ENCODE measurements at regions not wholly inside any gene's neighbourhood (a gene's known extent, or its start where the extent isn't known, plus 50 kb on each side); places are given as distances from the start of the nearest gene placed in this dataset.

DNA sequence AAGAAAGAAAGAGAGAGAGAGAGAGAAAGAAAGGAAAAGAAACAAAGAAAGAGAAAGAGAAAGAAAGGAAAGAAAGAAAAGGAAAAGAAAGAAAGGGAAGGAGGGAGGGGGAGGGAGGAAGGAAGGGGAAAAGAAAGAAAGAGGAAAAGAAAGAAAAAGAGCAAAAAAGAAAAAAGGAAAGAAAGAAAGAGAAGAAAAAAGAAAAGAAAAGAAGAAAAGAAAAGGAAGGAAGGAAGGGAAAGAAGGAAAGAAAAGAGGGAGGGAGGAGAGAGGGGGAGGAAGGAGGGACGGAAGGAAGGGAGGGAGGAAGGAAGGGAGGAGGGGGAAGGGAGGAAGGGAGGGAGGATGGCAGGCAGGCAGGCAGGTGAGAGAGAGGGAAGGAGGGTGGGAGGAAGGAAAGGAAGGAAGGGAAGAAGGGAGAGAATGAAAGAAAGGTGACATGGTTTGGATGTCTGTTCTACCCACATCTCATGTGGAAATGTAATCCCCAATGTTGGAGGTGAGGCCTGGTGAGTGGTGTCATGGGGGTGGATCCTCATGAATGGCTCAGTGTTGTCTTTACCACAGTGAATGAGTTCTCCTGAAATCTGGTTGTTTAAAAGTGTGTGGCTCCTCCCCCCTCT lies 83.0 kb upstream of the DCLK2 start:
- Mint-ChIP-seq H3K36me3 (no peaks in the 10 kb centered on the region), H3K27ac (no peak overlapping the region), H3K4me3 (no peak overlapping the region), H3K27me3 (ENCODE audit: low read depth in 3 of 3) (peaks cover 0 to 1% (median 0%) of the 10 kb centered on the region in 3 donors), H3K9me3 (no peaks in the 10 kb centered on the region), H3K4me1 (no peaks in the 10 kb centered on the region)
- no peak overlapping the region for H3K4me2 ChIP-seq (replicated peaks; ENCODE audit: extremely low read depth, low read length, poor library complexity, severe bottlenecking)
- H3K36me3 ChIP-seq (replicated peaks in 1 of 2; ENCODE audit: control insufficient read depth in 1 of 2, insufficient read depth in 2 of 2, low read length in 2 of 2), result no peaks in the 10 kb centered on the region
- no peaks in the 10 kb centered on the region for H3K9me3 ChIP-seq (replicated peaks in 1 of 2; ENCODE audit: control insufficient read depth in 1 of 2, insufficient read depth in 1 of 2, low read length in 2 of 2)
- no peak overlapping the region for H3K9ac ChIP-seq (ENCODE audit: insufficient read depth, low read length, poor library complexity, severe bottlenecking)
- intact Hi-C loops (cut with micrococcal nuclease), result loop anchor here in 1 of 2 donors (10.0 kb wide), 1 partner anchor 870 kb away; no protein-coding TSS in a partner anchor
- no peaks in the 10 kb centered on the region for H3K4me1 ChIP-seq (ENCODE audit: control insufficient read depth in 1 of 2, insufficient read depth in 2 of 2, low read length in 2 of 2)
- H2AFZ ChIP-seq (ENCODE audit: insufficient read depth, low read depth, low read length, poor library complexity, severe bottlenecking), result no peak overlapping the region
- no peak for DNase-seq
- no peak overlapping the region for H3K27ac ChIP-seq (ENCODE audit: low read depth in 1 of 2, low read length in 2 of 2)
- H3K4me3 ChIP-seq (replicated peaks in 1 of 3; ENCODE audit: low read depth in 2 of 3, low read length in 3 of 3), result no peak overlapping the region
- no peaks in the 10 kb centered on the region for H3K27me3 ChIP-seq (ENCODE audit: control insufficient read depth in 2 of 2, insufficient read depth in 2 of 2, low read length in 2 of 2)
- H4K20me1 ChIP-seq (ENCODE audit: insufficient read depth, low read length), result no peaks in the 10 kb centered on the region
- TF ChIP-seq, protein P1, sequence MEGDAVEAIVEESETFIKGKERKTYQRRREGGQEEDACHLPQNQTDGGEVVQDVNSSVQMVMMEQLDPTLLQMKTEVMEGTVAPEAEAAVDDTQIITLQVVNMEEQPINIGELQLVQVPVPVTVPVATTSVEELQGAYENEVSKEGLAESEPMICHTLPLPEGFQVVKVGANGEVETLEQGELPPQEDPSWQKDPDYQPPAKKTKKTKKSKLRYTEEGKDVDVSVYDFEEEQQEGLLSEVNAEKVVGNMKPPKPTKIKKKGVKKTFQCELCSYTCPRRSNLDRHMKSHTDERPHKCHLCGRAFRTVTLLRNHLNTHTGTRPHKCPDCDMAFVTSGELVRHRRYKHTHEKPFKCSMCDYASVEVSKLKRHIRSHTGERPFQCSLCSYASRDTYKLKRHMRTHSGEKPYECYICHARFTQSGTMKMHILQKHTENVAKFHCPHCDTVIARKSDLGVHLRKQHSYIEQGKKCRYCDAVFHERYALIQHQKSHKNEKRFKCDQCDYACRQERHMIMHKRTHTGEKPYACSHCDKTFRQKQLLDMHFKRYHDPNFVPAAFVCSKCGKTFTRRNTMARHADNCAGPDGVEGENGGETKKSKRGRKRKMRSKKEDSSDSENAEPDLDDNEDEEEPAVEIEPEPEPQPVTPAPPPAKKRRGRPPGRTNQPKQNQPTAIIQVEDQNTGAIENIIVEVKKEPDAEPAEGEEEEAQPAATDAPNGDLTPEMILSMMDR (IDR thresholded peaks at IDR 0.05), result no peak
- H3K79me2 ChIP-seq (ENCODE audit: insufficient read depth, low read length), result no peaks in the 10 kb centered on the region
- 67% methylated on average over 1 of the region's 1 CpG for WGBS (ENCODE audit: insufficient coverage)

DNA sequence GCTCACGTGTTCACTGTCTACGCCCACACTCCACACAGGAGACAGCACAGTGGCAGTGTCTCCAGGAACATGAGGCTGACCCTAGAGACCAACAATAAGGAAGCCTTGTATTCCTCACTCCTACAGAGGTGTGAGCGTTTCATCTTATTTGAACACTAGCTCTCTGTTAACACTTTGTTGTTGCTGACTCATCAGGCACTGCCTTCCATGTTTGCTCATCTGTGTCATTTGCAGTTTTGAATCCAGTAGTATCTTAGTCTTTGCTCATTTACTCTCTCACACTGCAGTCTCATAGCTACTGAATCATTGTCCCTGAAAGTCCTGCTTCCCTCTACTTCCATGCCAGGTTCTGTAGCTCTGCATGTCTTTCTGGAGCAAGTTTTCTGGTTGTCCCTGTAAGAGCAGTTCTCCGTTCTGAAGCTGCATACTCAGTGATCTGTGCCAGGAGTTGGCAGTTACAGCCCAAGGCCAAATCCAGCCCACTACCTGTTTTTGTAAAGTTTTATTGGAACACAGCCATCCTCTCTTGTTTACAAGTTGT lies 80.3 kb upstream of the DCLK2 start:
- WGBS (ENCODE audit: insufficient coverage), result 73% methylated on average over 2 of the region's 4 CpGs
- Histone ChIP-seq H3K4me1 (ENCODE audit: control insufficient read depth in 1 of 2, insufficient read depth in 2 of 2, low read length in 2 of 2) (no peaks in the 10 kb centered on the region), H3K36me3 (replicated peaks in 1 of 2; ENCODE audit: control insufficient read depth in 1 of 2, insufficient read depth in 2 of 2, low read length in 2 of 2) (no peaks in the 10 kb centered on the region), H4K20me1 (ENCODE audit: insufficient read depth, low read length) (no peaks in the 10 kb centered on the region), H3K9ac (ENCODE audit: insufficient read depth, low read length, poor library complexity, severe bottlenecking) (no peak overlapping the region), H2AFZ (ENCODE audit: insufficient read depth, low read depth, low read length, poor library complexity, severe bottlenecking) (peak overlapping the region; percentile 46), H3K27ac (ENCODE audit: low read depth in 1 of 2, low read length in 2 of 2) (no peak overlapping the region), H3K4me3 (replicated peaks in 1 of 3; ENCODE audit: low read depth in 2 of 3, low read length in 3 of 3) (no peak overlapping the region), H3K27me3 (ENCODE audit: control insufficient read depth in 2 of 2, insufficient read depth in 2 of 2, low read length in 2 of 2) (no peaks in the 10 kb centered on the region), H3K79me2 (ENCODE audit: insufficient read depth, low read length) (no peaks in the 10 kb centered on the region), H3K4me2 (replicated peaks; ENCODE audit: extremely low read depth, low read length, poor library complexity, severe bottlenecking) (no peak overlapping the region), H3K9me3 (replicated peaks in 1 of 2; ENCODE audit: control insufficient read depth in 1 of 2, insufficient read depth in 1 of 2, low read length in 2 of 2) (no peaks in the 10 kb centered on the region)
- intact Hi-C loops (cut with micrococcal nuclease), result loop anchor here in 1 of 2 donors (10.0 kb wide), 1 partner anchor 867 kb away; no protein-coding TSS in a partner anchor
- H3K4me3 Mint-ChIP-seq, result no peak overlapping the region
- DNase-seq, result no peak
- no peaks in the 10 kb centered on the region for H3K36me3 Mint-ChIP-seq
- no peaks in the 10 kb centered on the region for H3K4me1 Mint-ChIP-seq
- peaks cover 0 to 1% (median 1%) of the 10 kb centered on the region in 3 donors for H3K27me3 Mint-ChIP-seq (ENCODE audit: low read depth in 3 of 3)
- TF ChIP-seq, protein P1 (IDR thresholded peaks at IDR 0.05), result no peak
- peak overlapping the region in 1 of 7 donors; percentile 3 for H3K27ac Mint-ChIP-seq
- no peaks in the 10 kb centered on the region for H3K9me3 Mint-ChIP-seq

Data from CD14-positive monocyte (primary cell).